NOMO-1 treated with DMSO at 0.1 percent for 48 hours (cell line): ENCODE measurements at regions not wholly inside any gene's neighbourhood (a gene's known extent, or its start where the extent isn't known, plus 50 kb on each side); places are given as distances from the start of the nearest gene placed in this dataset.

Experiments used
- DNase-seq: peaks from one replicate; lab custom pipeline; 2025; ENCODE audit not compliant: unreplicated experiment; lab: John Stamatoyannopoulos, UW

GRCh38 chr2:34372967-34373366, 773.9 kb upstream of the FAM98A start:
- DNase-seq = no peak

GRCh38 chr2:34371711-34372110, 772.6 kb upstream of the FAM98A start:
- DNase-seq = no peak

GRCh38 chr2:34368304-34368703, 769.2 kb upstream of the FAM98A start:
- no peak for DNase-seq

GRCh38 chr2:34365932-34366331, 766.8 kb upstream of the FAM98A start:
- no peak for DNase-seq

- no peak for DNase-seq
These were observed 766.4 kb upstream of the FAM98A start for GRCh38 chr2:34365512-34365911.

GRCh38 chr2:34353509-34354113, 754.5 kb upstream of the FAM98A start:
- DNase-seq = no peak

GRCh38 chr2:34349527-34349926, 750.4 kb upstream of the FAM98A start:
- DNase-seq = no peak

GRCh38 chr2:34345030-34345429, 745.9 kb upstream of the FAM98A start:
- no peak for DNase-seq

GRCh38 chr2:34340307-34340706, 741.2 kb upstream of the FAM98A start:
- no peak for DNase-seq

GRCh38 chr2:34337735-34338134, 738.6 kb upstream of the FAM98A start:
- no peak for DNase-seq

- no peak for DNase-seq
These were observed 733.7 kb upstream of the FAM98A start for GRCh38 chr2:34332813-34333212.

GRCh38 chr2:34320056-34320455, 721.0 kb upstream of the FAM98A start:
- no peak for DNase-seq

- no peak for DNase-seq
These were observed 718.7 kb upstream of the FAM98A start for GRCh38 chr2:34317797-34318196.

GRCh38 chr2:34316788-34317187, 717.7 kb upstream of the FAM98A start:
- DNase-seq = no peak

- no peak for DNase-seq
These were observed 712.7 kb upstream of the FAM98A start for GRCh38 chr2:34311816-34312215.

- DNase-seq = no peak
These were observed 709.0 kb upstream of the FAM98A start for GRCh38 chr2:34308140-34308539.

- no peak for DNase-seq
These were observed 708.5 kb upstream of the FAM98A start for GRCh38 chr2:34307636-34308035.

GRCh38 chr2:34306745-34307144, 707.6 kb upstream of the FAM98A start:
- no peak for DNase-seq

- no peak for DNase-seq
These were observed 706.5 kb upstream of the FAM98A start for GRCh38 chr2:34305587-34305986.

GRCh38 chr2:34294961-34295360, 695.9 kb upstream of the FAM98A start:
- DNase-seq = no peak

- no peak for DNase-seq
These were observed 692.0 kb upstream of the FAM98A start for GRCh38 chr2:34291076-34291475.

- DNase-seq = no peak
These were observed 688.9 kb upstream of the FAM98A start for GRCh38 chr2:34288016-34288415.

GRCh38 chr2:34280606-34281005, 681.5 kb upstream of the FAM98A start:
- DNase-seq = no peak
